Uterus (tissue), 3 donors: ENCODE measurements at regions not wholly inside any gene's neighbourhood (a gene's known extent, or its start where the extent isn't known, plus 50 kb on each side); places are given as distances from the start of the nearest gene placed in this dataset.

Source experiments
- DNase-seq, 2 donors: peaks; one replicate each; pipeline ENCODE4 v3.0.0-alpha.2; 2019 to 2020
- H3K27ac ChIP-seq, 2 donors: fragments of 200-600 bp; sonication (generic); 1 replicate in 1 of 2; 2 replicates in 1 of 2; pipeline ENCODE4 v1.5.1; 2016 to 2018
- H3K27me3 ChIP-seq, 2 donors: fragments of 200-600 bp; sonication (generic); one replicate each; pipeline ENCODE4 v1.5.1; 2018 to 2019; ENCODE audit warnings: control low read depth in 1 of 2
- H3K36me3 ChIP-seq, 2 donors: fragments of 200-600 bp; sonication (generic); one replicate each; pipeline ENCODE4 v1.5.1; 2019; ENCODE audit warnings: control low read depth in 1 of 2
- H3K4me1 ChIP-seq, 2 donors: fragments of 200-600 bp; sonication (generic); one replicate each; pipeline ENCODE4 v1.5.1; 2018 to 2019; ENCODE audit warnings: control low read depth in 1 of 2
- H3K4me3 ChIP-seq, 2 donors: fragments of 200-600 bp; sonication (generic); 1 replicate in 1 of 2; 2 replicates in 1 of 2; pipeline ENCODE4 v1.5.1; 2018 to 2019; ENCODE audit warnings: mild to moderate bottlenecking in 1 of 2
- H3K9me3 ChIP-seq, 2 donors: fragments of 200-600 bp; sonication (generic); one replicate each; pipeline ENCODE4 v1.5.1; 2019; ENCODE audit warnings: control low read depth in 1 of 2
- POLR2A ChIP-seq, 2 donors: fragments of 450-650 bp; IDR thresholded peaks; one replicate each; pipeline ENCODE4 v1.6.1; 2016; ENCODE audit warnings: antibody characterized with exemption in 2 of 2, mild to moderate bottlenecking in 1 of 2, moderate library complexity in 1 of 2
- intact Hi-C: fragments of 100-400 bp; cut with DNase I; formaldehyde crosslinking; loops from one replicate; pipeline ENCODE4 v1.15.1; 2023; ENCODE audit warnings: low total_unique reads
- TF ChIP-seq, protein P1 (sequence below), 4 experiments: fragments of 200-600 bp in 2 of 4; fragments of 450-650 bp in 2 of 4; sonication (generic) in 2 of 4; IDR thresholded peaks; one replicate each; pipeline ENCODE4 v1.5.1; 2016 to 2019; ENCODE audit warnings: antibody characterized with exemption in 4 of 4, mild to moderate bottlenecking in 2 of 4, moderate library complexity in 1 of 4
- donor health status: DM: yes; HTN: yes; CAD: no.

DNA sequence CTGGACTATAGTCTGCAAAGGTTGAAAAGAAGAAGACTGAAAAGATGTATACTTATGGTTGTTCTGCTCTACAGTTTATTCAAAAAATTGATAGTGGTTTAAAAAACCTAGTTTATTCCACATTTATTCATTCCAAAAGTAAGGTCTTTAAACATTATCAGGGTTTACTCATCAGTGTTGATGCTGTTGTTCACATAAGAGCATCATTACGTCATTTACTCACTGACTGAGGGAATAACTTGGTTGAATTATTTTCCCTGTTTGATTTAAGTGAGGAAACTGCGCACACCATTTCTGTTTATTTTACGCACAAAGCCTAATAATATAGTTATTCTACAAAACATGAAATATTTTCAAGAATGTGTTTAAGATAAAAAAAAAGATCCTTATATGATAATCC, 303.1 kb upstream of the PRKD1 start:
- Histone ChIP-seq H3K4me1 (no peaks in the 10 kb centered on the region), H3K27me3 (no peaks in the 10 kb centered on the region), H3K4me3 (no peak overlapping the region), H3K9me3 (no peaks in the 10 kb centered on the region), H3K36me3 (no peaks in the 10 kb centered on the region), H3K27ac (no peak overlapping the region)
- DNase-seq, result no peak
- intact Hi-C loops, result no loop called here
- no peak for TF ChIP-seq POLR2A (IDR thresholded peaks at IDR 0.05)
- TF ChIP-seq, protein P1, sequence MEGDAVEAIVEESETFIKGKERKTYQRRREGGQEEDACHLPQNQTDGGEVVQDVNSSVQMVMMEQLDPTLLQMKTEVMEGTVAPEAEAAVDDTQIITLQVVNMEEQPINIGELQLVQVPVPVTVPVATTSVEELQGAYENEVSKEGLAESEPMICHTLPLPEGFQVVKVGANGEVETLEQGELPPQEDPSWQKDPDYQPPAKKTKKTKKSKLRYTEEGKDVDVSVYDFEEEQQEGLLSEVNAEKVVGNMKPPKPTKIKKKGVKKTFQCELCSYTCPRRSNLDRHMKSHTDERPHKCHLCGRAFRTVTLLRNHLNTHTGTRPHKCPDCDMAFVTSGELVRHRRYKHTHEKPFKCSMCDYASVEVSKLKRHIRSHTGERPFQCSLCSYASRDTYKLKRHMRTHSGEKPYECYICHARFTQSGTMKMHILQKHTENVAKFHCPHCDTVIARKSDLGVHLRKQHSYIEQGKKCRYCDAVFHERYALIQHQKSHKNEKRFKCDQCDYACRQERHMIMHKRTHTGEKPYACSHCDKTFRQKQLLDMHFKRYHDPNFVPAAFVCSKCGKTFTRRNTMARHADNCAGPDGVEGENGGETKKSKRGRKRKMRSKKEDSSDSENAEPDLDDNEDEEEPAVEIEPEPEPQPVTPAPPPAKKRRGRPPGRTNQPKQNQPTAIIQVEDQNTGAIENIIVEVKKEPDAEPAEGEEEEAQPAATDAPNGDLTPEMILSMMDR (IDR thresholded peaks at IDR 0.05), result no peak

DNA sequence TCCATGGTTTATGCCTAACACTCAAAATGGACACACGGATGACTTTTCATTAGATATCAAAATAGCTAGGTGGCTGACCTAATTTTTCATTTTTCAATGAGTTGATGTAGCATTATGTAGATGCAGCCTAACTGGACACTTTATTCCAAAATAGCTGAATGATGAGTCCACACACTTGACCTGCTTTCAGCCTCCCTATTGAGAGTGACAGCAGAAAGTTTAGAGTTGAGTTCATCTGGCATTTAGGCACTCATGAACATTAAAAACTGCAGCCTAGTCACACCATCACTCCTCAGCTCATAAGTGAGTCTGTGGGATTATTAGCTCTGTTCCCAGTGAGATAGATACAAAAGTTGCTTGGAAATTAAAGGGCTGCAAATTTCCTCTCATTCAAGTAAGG, 307.3 kb upstream of the PRKD1 start:
- H3K27me3 ChIP-seq, result no peaks in the 10 kb centered on the region
- no peaks in the 10 kb centered on the region for H3K4me1 ChIP-seq
- DNase-seq, result no peak
- no peak overlapping the region for H3K27ac ChIP-seq
- no peak overlapping the region for H3K4me3 ChIP-seq
- intact Hi-C loops, result no loop called here
- TF ChIP-seq, protein P1 (IDR thresholded peaks at IDR 0.05), result no peak
- no peak for TF ChIP-seq POLR2A (IDR thresholded peaks at IDR 0.05)
- no peaks in the 10 kb centered on the region for H3K36me3 ChIP-seq
- no peaks in the 10 kb centered on the region for H3K9me3 ChIP-seq

DNA sequence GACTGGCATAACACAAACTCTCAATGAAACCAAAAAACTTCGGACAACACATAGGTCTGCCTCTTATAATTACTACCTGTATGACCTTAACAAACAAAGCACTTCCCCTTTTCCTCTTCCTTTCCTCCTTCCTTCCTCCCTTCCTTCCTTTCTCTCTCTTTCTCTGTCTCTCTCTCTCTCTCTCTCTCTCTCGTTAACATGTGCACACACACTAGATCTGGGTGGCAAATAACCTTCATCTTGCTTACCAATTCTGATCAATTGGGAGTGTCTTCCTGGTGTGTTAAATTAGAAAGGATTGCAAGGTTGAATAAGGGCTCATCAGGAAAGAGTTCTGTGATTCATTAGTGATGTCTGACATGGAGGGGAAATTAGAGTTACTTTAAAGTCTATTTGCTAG, 307.8 kb upstream of the PRKD1 start:
- no peak overlapping the region for H3K4me3 ChIP-seq
- intact Hi-C loops, result no loop called here
- TF ChIP-seq, protein P1 (IDR thresholded peaks at IDR 0.05), result no peak
- no peak for TF ChIP-seq POLR2A (IDR thresholded peaks at IDR 0.05)

DNA sequence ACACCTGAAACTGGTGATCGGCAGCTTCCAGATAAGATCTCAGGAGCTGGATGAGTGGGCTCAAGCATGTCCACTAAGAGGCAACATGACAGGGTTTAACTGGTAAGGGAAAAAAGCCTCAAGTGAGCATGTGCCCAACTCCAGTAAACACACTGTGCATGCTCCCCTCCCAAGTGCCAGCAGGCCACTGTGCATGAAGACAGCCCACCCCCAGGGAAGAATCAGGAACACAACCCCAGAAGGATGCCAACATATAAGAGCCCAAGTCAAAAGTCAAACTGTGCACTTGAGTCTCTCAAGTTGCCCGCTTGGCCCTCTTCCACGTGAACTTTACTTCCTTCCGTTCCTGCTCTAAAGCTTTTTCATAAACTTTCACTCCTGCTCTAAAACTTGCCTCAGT, 311.3 kb upstream of the PRKD1 start:
- no peak for DNase-seq
- no peaks in the 10 kb centered on the region for H3K9me3 ChIP-seq
- no peak overlapping the region for H3K27ac ChIP-seq
- H3K4me3 ChIP-seq, result no peak overlapping the region
- intact Hi-C loops, result no loop called here
- no peaks in the 10 kb centered on the region for H3K27me3 ChIP-seq
- H3K4me1 ChIP-seq, result no peaks in the 10 kb centered on the region
- no peaks in the 10 kb centered on the region for H3K36me3 ChIP-seq
- no peak for TF ChIP-seq POLR2A (IDR thresholded peaks at IDR 0.05)
- TF ChIP-seq, protein P1 (IDR thresholded peaks at IDR 0.05), result no peak

More for the DNA sequence above, 307.8 kb upstream of the PRKD1 start:
- no peak for DNase-seq
- Histone ChIP-seq H3K36me3 (no peaks in the 10 kb centered on the region), H3K27ac (no peak overlapping the region), H3K9me3 (no peaks in the 10 kb centered on the region), H3K27me3 (no peaks in the 10 kb centered on the region), H3K4me1 (no peaks in the 10 kb centered on the region)

DNA sequence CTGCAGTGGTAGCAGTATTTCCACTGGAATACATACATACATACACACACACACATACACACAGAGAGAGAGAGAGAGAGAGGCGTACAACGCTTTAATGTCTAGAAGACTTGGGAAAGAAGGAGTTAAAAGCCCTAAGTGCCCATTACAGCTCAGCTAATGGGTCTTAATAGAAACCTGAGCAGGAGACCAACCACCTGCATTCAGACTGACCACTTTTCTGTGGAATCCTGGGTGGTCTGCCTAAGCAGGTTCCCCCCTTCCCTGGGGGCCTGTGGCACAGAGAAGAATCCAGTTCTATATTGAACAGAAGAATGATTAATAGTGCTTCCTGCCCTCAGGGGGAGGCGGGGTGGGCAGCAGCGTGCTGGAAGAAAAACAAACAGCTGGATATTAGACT, 312.4 kb upstream of the PRKD1 start:
- Histone ChIP-seq H3K4me3 (no peak overlapping the region), H3K4me1 (no peaks in the 10 kb centered on the region), H3K9me3 (no peaks in the 10 kb centered on the region), H3K36me3 (no peaks in the 10 kb centered on the region), H3K27me3 (no peaks in the 10 kb centered on the region), H3K27ac (no peak overlapping the region)
- intact Hi-C loops, result no loop called here
- TF ChIP-seq POLR2A (IDR thresholded peaks at IDR 0.05), result no peak
- no peak for DNase-seq

DNA sequence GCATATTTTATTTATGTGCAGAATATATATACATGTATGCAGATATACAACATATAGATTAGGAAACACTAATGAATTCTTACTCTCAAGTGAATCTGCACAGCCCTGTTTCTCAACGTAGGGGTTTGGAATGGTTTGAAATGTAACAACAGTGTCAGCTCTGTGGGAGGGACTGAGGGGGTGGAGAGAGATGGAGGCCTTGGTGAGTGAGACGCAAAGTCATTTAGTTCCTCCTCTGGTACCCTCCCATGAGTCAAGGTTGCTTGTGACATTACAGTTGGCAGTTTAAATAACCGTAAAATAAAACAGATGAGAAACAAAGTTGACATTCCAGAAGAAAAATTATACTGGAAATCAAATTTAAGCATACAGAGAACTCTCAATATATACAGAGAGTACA, 313.0 kb upstream of the PRKD1 start:
- H3K9me3 ChIP-seq, result no peaks in the 10 kb centered on the region
- DNase-seq, result no peak
- H3K4me1 ChIP-seq, result no peaks in the 10 kb centered on the region
- no peaks in the 10 kb centered on the region for H3K27me3 ChIP-seq
- no peak overlapping the region for H3K4me3 ChIP-seq
- H3K27ac ChIP-seq, result no peak overlapping the region
- no peaks in the 10 kb centered on the region for H3K36me3 ChIP-seq
- TF ChIP-seq POLR2A (IDR thresholded peaks at IDR 0.05), result no peak
- TF ChIP-seq, protein P1 (IDR thresholded peaks at IDR 0.05), result no peak
- intact Hi-C loops, result no loop called here
